ENCODE measurements at regions not wholly inside any gene's neighbourhood (a gene's known extent, or its start where the extent isn't known, plus 50 kb on each side); places are given as distances from the start of the nearest gene placed in this dataset.
"Not testable (repeated sequence)": the region's sequence is repeated elsewhere in the genome, so short reads cannot be mapped to it uniquely, and the experiment has no call there.

GRCh38 chr6:67779876-67780275, 855.2 kb upstream of the ADGRB3 start:
- Histone ChIP-seq H3K36me3 (ENCODE audit: control insufficient read depth, low read depth, low read length) (no peaks in the 10 kb centered on the region), H3K9me3 (ENCODE audit: control insufficient read depth, low read depth, low read length) (no peaks in the 10 kb centered on the region), H3K4me3 (ENCODE audit: low read length) (no peak overlapping the region), H3K4me1 (ENCODE audit: control insufficient read depth, low read depth, low read length) (no peaks in the 10 kb centered on the region), H3K27ac (ENCODE audit: low read length) (no peak overlapping the region), H3K27me3 (ENCODE audit: control insufficient read depth, insufficient read depth, low read length) (no peaks in the 10 kb centered on the region), H3K9ac (ENCODE audit: low read length) (no peak overlapping the region)

- H3K4me1 ChIP-seq (ENCODE audit: control insufficient read depth, low read depth, low read length): no peaks in the 10 kb centered on the region
- H3K27ac ChIP-seq (ENCODE audit: low read length): no peak overlapping the region
- no peaks in the 10 kb centered on the region for H3K9me3 ChIP-seq (ENCODE audit: control insufficient read depth, low read depth, low read length)
- H3K27me3 ChIP-seq (ENCODE audit: control insufficient read depth, insufficient read depth, low read length): no peaks in the 10 kb centered on the region
- no peak overlapping the region for H3K4me3 ChIP-seq (ENCODE audit: low read length)
- H3K9ac ChIP-seq (ENCODE audit: low read length): no peak overlapping the region
- H3K36me3 ChIP-seq (ENCODE audit: control insufficient read depth, low read depth, low read length): no peaks in the 10 kb centered on the region
These were observed 859.7 kb upstream of the ADGRB3 start for GRCh38 chr6:67775333-67775732.

- Histone ChIP-seq H3K27ac (ENCODE audit: low read length) (no peak overlapping the region), H3K9me3 (ENCODE audit: control insufficient read depth, low read depth, low read length) (no peaks in the 10 kb centered on the region), H3K27me3 (ENCODE audit: control insufficient read depth, insufficient read depth, low read length) (no peaks in the 10 kb centered on the region), H3K9ac (ENCODE audit: low read length) (no peak overlapping the region), H3K4me3 (ENCODE audit: low read length) (no peak overlapping the region), H3K4me1 (ENCODE audit: control insufficient read depth, low read depth, low read length) (no peaks in the 10 kb centered on the region), H3K36me3 (ENCODE audit: control insufficient read depth, low read depth, low read length) (no peaks in the 10 kb centered on the region)
These were observed 866.1 kb upstream of the ADGRB3 start for GRCh38 chr6:67768972-67769371.

DNA sequence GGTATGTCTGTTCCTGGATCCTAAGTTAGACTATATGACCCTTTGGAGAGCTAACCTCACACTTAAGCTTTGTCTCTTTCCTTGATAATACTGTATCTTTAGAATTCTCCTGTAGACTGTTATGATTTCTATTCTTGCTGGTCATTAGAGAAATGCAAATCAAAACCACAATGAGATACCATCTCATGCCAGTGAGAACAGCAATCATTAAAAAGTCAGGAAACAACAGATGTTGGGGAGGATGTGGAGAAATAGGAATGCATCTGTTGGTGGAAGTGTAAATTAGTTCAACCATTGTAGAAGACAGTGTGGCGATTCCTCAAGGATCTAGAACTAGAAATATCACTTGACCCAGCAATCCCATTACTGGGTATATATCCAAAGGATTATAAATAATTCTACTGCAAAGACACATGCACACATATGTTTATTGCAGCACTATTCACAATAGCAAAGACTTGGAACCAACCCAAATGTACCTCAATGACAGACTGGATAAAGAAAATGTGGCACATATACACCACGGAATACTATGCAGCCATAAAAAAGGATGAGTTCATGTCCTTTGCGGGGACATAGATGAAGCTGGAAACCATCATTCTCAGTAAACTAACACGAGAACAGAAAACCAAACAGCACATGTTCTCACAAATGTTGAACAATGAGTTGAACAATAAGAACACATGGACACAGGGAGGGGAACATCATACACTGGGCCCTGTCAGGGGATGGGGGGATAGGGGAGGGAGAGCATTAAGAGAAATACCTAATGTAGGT, 867.8 kb upstream of the ADGRB3 start:
- not testable (repeated sequence) for H3K9ac ChIP-seq (ENCODE audit: low read length); H3K4me1 ChIP-seq (ENCODE audit: control insufficient read depth, low read depth, low read length); H3K27me3 ChIP-seq (ENCODE audit: control insufficient read depth, insufficient read depth, low read length); H3K9me3 ChIP-seq (ENCODE audit: control insufficient read depth, low read depth, low read length); H3K36me3 ChIP-seq (ENCODE audit: control insufficient read depth, low read depth, low read length); H3K4me3 ChIP-seq (ENCODE audit: low read length); H3K27ac ChIP-seq (ENCODE audit: low read length)

GRCh38 chr6:67766057-67766456, 869.0 kb upstream of the ADGRB3 start:
- H3K4me3 ChIP-seq (ENCODE audit: low read length): no peak overlapping the region
- H3K27me3 ChIP-seq (ENCODE audit: control insufficient read depth, insufficient read depth, low read length): no peaks in the 10 kb centered on the region
- no peaks in the 10 kb centered on the region for H3K9me3 ChIP-seq (ENCODE audit: control insufficient read depth, low read depth, low read length)
- H3K27ac ChIP-seq (ENCODE audit: low read length): no peak overlapping the region
- no peak overlapping the region for H3K9ac ChIP-seq (ENCODE audit: low read length)
- no peaks in the 10 kb centered on the region for H3K4me1 ChIP-seq (ENCODE audit: control insufficient read depth, low read depth, low read length)
- H3K36me3 ChIP-seq (ENCODE audit: control insufficient read depth, low read depth, low read length): no peaks in the 10 kb centered on the region

DNA sequence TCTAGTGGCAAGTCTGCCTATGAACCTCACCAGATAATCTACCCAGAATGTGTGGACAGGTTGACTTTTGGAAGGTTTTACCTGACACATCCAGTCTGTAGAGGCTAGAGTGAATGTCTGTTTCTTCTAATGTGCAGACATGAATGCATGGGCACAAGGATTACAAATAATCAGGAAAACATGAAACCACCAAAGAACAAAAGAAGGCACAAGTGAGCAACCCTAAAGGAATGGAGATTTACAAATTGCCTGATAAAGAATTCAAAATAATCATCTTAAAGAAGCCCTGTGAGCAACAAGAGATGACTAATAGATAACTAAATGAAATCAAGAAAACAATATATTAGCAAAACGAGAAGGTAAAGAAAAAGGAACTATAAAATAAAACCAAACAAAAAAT, 876.1 kb upstream of the ADGRB3 start:
- H3K9ac ChIP-seq (ENCODE audit: low read length): no peak overlapping the region
- no peak overlapping the region for H3K27ac ChIP-seq (ENCODE audit: low read length)
- H3K9me3 ChIP-seq (ENCODE audit: control insufficient read depth, low read depth, low read length): no peaks in the 10 kb centered on the region
- no peaks in the 10 kb centered on the region for H3K36me3 ChIP-seq (ENCODE audit: control insufficient read depth, low read depth, low read length)
- no peaks in the 10 kb centered on the region for H3K4me1 ChIP-seq (ENCODE audit: control insufficient read depth, low read depth, low read length)
- H3K4me3 ChIP-seq (ENCODE audit: low read length): no peak overlapping the region
- no peaks in the 10 kb centered on the region for H3K27me3 ChIP-seq (ENCODE audit: control insufficient read depth, insufficient read depth, low read length)

DNA sequence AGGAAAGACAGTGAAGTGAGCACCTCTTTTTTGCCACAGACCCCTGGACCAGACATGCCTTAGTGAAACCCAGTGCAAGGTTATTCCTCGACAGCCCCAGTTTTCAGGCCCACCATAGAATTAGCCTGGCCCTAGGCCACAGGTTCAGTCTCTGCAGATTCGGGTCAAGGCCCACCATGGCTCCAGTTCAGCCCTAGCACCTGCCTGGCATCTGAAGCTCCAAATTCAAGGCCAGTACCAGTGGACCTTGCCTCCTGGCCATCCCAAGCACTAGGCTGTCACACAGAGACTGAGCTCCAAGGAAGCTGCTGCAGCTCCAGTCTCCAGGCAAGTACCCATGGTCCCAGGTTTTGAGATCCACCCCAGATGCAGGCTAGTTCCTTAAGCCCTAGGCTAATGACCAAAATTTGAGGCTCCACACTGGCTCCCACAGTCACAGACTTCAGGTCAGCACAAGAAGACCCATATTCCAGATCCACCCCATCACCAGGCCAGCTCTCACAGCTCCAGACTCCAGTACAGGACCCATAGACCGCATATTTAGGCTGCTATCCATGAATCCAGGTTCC, 877.5 kb upstream of the ADGRB3 start:
- Histone ChIP-seq H3K9me3 (ENCODE audit: control insufficient read depth, low read depth, low read length) (no peaks in the 10 kb centered on the region), H3K27ac (ENCODE audit: low read length) (no peak overlapping the region), H3K36me3 (ENCODE audit: control insufficient read depth, low read depth, low read length) (no peaks in the 10 kb centered on the region), H3K4me1 (ENCODE audit: control insufficient read depth, low read depth, low read length) (no peaks in the 10 kb centered on the region), H3K27me3 (ENCODE audit: control insufficient read depth, insufficient read depth, low read length) (no peaks in the 10 kb centered on the region), H3K4me3 (ENCODE audit: low read length) (no peak overlapping the region), H3K9ac (ENCODE audit: low read length) (no peak overlapping the region)

- Histone ChIP-seq H3K36me3 (ENCODE audit: control insufficient read depth, low read depth, low read length) (no peaks in the 10 kb centered on the region), H3K27ac (ENCODE audit: low read length) (no peak overlapping the region), H3K4me1 (ENCODE audit: control insufficient read depth, low read depth, low read length) (no peaks in the 10 kb centered on the region), H3K9ac (ENCODE audit: low read length) (no peak overlapping the region), H3K27me3 (ENCODE audit: control insufficient read depth, insufficient read depth, low read length) (no peaks in the 10 kb centered on the region), H3K9me3 (ENCODE audit: control insufficient read depth, low read depth, low read length) (no peaks in the 10 kb centered on the region), H3K4me3 (ENCODE audit: low read length) (no peak overlapping the region)
These were observed 886.6 kb upstream of the ADGRB3 start for GRCh38 chr6:67748521-67748920.

DNA sequence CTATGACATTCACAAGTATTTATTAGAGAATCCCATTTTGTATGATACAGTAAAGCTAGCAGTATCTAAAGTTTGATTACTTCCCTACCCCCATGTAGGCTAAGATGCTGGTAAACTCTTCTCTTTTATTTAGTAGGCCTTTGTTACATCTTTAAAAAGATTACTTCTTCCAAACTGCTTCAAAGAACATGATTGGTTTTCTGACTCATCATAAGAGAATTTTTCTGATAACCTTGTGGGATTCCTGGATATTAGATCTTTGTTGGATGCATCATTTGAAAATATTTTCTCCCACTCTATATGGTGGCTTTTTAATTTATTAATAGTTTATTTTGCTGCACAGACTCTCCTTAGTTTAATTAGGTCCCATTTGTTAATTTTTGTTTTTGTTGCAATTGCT, 898.3 kb upstream of the ADGRB3 start:
- H3K27ac ChIP-seq (ENCODE audit: low read length): no peak overlapping the region
- no peaks in the 10 kb centered on the region for H3K4me1 ChIP-seq (ENCODE audit: control insufficient read depth, low read depth, low read length)
- H3K36me3 ChIP-seq (ENCODE audit: control insufficient read depth, low read depth, low read length): no peaks in the 10 kb centered on the region
- no peaks in the 10 kb centered on the region for H3K27me3 ChIP-seq (ENCODE audit: control insufficient read depth, insufficient read depth, low read length)
- no peak overlapping the region for H3K4me3 ChIP-seq (ENCODE audit: low read length)
- no peaks in the 10 kb centered on the region for H3K9me3 ChIP-seq (ENCODE audit: control insufficient read depth, low read depth, low read length)
- no peak overlapping the region for H3K9ac ChIP-seq (ENCODE audit: low read length)

DNA sequence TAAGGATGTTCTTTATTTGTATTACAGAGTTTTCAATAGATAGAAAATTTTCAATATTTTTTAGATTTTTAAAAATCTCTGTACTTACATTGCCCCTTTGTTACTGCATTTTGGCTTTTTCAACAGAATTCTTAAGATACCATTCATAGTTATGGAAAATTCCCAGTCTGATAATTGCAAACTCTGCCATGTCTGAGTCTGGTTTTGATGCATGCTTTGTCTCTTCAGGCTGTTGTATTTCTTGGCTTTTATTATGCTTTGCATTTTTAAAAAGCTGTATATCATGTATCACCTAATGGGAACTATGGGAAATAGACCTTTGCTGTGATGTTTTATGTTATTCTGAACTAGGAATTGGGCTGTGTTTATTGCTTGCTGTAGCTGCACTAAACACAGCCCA, 898.9 kb upstream of the ADGRB3 start:
- no peaks in the 10 kb centered on the region for H3K9me3 ChIP-seq (ENCODE audit: control insufficient read depth, low read depth, low read length)
- H3K4me3 ChIP-seq (ENCODE audit: low read length): no peak overlapping the region
- no peak overlapping the region for H3K9ac ChIP-seq (ENCODE audit: low read length)
- no peak overlapping the region for H3K27ac ChIP-seq (ENCODE audit: low read length)
- H3K36me3 ChIP-seq (ENCODE audit: control insufficient read depth, low read depth, low read length): no peaks in the 10 kb centered on the region
- H3K27me3 ChIP-seq (ENCODE audit: control insufficient read depth, insufficient read depth, low read length): no peaks in the 10 kb centered on the region
- no peaks in the 10 kb centered on the region for H3K4me1 ChIP-seq (ENCODE audit: control insufficient read depth, low read depth, low read length)

GRCh38 chr6:67735623-67736022, 899.5 kb upstream of the ADGRB3 start:
- no peak overlapping the region for H3K4me3 ChIP-seq (ENCODE audit: low read length)
- H3K9ac ChIP-seq (ENCODE audit: low read length): no peak overlapping the region
- no peaks in the 10 kb centered on the region for H3K36me3 ChIP-seq (ENCODE audit: control insufficient read depth, low read depth, low read length)
- no peaks in the 10 kb centered on the region for H3K4me1 ChIP-seq (ENCODE audit: control insufficient read depth, low read depth, low read length)
- no peaks in the 10 kb centered on the region for H3K27me3 ChIP-seq (ENCODE audit: control insufficient read depth, insufficient read depth, low read length)
- no peaks in the 10 kb centered on the region for H3K9me3 ChIP-seq (ENCODE audit: control insufficient read depth, low read depth, low read length)
- no peak overlapping the region for H3K27ac ChIP-seq (ENCODE audit: low read length)

- no peaks in the 10 kb centered on the region for H3K27me3 ChIP-seq (ENCODE audit: control insufficient read depth, insufficient read depth, low read length)
- peaks cover 3% of the 10 kb centered on the region for H3K9me3 ChIP-seq (ENCODE audit: control insufficient read depth, low read depth, low read length)
- H3K27ac ChIP-seq (ENCODE audit: low read length): no peak overlapping the region
- H3K4me3 ChIP-seq (ENCODE audit: low read length): no peak overlapping the region
- no peak overlapping the region for H3K9ac ChIP-seq (ENCODE audit: low read length)
- H3K4me1 ChIP-seq (ENCODE audit: control insufficient read depth, low read depth, low read length): no peaks in the 10 kb centered on the region
- H3K36me3 ChIP-seq (ENCODE audit: control insufficient read depth, low read depth, low read length): no peaks in the 10 kb centered on the region
These were observed 912.2 kb upstream of the ADGRB3 start for GRCh38 chr6:67722861-67723261.

All from iPS-18a (cell line).